ENCODE measurements at regions not wholly inside any gene's neighbourhood (a gene's known extent, or its start where the extent isn't known, plus 50 kb on each side); places are given as distances from the start of the nearest gene placed in this dataset.

- no peak for TF ChIP-seq CTCF (IDR thresholded peaks at IDR 0.05)
- TF ChIP-seq POLR2A (IDR thresholded peaks at IDR 0.05) = no peak
These were observed 411.6 kb upstream of the USP9Y start for GRCh38 chrY:12289415-12289814.
